H1 (cell line): ENCODE measurements at regions not wholly inside any gene's neighbourhood (a gene's known extent, or its start where the extent isn't known, plus 50 kb on each side); places are given as distances from the start of the nearest gene placed in this dataset.

Experiments used
- CTCF ChIA-PET: fragments of 300-600 bp; sonication (Branson Sonifier 250); formaldehyde crosslinking; loops from one replicate; lab custom pipeline; 2021; ENCODE audit not compliant: partially characterized antibody; lab: Charles Lee
- POLR2A ChIA-PET: fragments of 300-600 bp; sonication (Branson Sonifier 250); formaldehyde crosslinking; loops from one replicate; lab custom pipeline; 2021; ENCODE audit warnings: inconsistent platforms; ENCODE audit not compliant: partially characterized antibody; lab: Charles Lee
- DNase-seq, 2 experiments: peaks; one replicate each; pipeline versions ENCODE4 v3.0.0 to v3.0.0-alpha.2; 2010 to 2022; ENCODE audit warnings: low spot score in 2 of 2, low read depth in 1 of 2, mixed read lengths in 1 of 2
- FAIRE-seq: peaks from 2 replicates; lab custom pipeline; 2011; peaks lifted over from hg19 to GRCh38; lab: Jason Lieb, UNC
- H2AFZ ChIP-seq: 2 replicates; pipeline ENCODE4 v1.8.1; 2012; ENCODE audit warnings: low read length, inconsistent platforms
- H2AK5ac ChIP-seq: 2 replicates; pipeline ENCODE4 v1.6.1; 2013; ENCODE audit warnings: low read depth, low read length
- H2BK120ac ChIP-seq: replicated peaks from 2 replicates; pipeline ENCODE3; 2013; ENCODE audit warnings: low read depth, low read length, inconsistent platforms
- H2BK12ac ChIP-seq: 2 replicates; pipeline ENCODE4 v1.6.1; 2013; ENCODE audit warnings: low read depth, low read length
- H2BK15ac ChIP-seq: 2 replicates; pipeline ENCODE4 v1.6.1; 2013; ENCODE audit warnings: low read length
- H2BK20ac ChIP-seq: 2 replicates; pipeline ENCODE4 v1.6.1; 2013; ENCODE audit warnings: low read length
- H2BK5ac ChIP-seq: 2 replicates; pipeline ENCODE4 v1.6.1; 2013; ENCODE audit warnings: low read depth, low read length
- H3K14ac ChIP-seq: 2 replicates; pipeline ENCODE4 v1.6.1; 2013; ENCODE audit warnings: inconsistent platforms; ENCODE audit not compliant: insufficient read length
- H3K18ac ChIP-seq: 2 replicates; pipeline ENCODE4 v1.6.1; 2013; ENCODE audit warnings: low read length; ENCODE audit errors: extremely low read depth
- H3K23ac ChIP-seq: 2 replicates; pipeline ENCODE4 v1.6.1; 2013; ENCODE audit warnings: inconsistent platforms; ENCODE audit not compliant: insufficient read length
- H3K23me2 ChIP-seq: 2 replicates; pipeline ENCODE4 v1.6.1; 2013; ENCODE audit warnings: low read depth, low read length
- H3K27ac ChIP-seq: 2 replicates; pipeline ENCODE4 v1.6.1; 2011; ENCODE audit warnings: low read depth, low read length, inconsistent platforms
- H3K27me3 ChIP-seq, 4 experiments: replicated peaks in 1 of 4; 1 replicate in 1 of 4; 2 replicates in 3 of 4; pipeline versions ENCODE4 v1.6.1 to v1.8.1; 2011 to 2013; ENCODE audit warnings: low read length in 3 of 4, mild to moderate bottlenecking in 3 of 4, inconsistent platforms in 2 of 4, mixed read lengths in 2 of 4, moderate library complexity in 1 of 4; ENCODE audit not compliant: control insufficient read depth in 3 of 4, insufficient read depth in 3 of 4; ENCODE audit errors: extremely low read depth in 1 of 4
- H3K36me3 ChIP-seq, 4 experiments: 2 replicates each; pipeline versions ENCODE4 v1.6.1 to v1.8.1; 2011 to 2013; ENCODE audit warnings: mild to moderate bottlenecking in 4 of 4, low read length in 3 of 4, moderate library complexity in 2 of 4, control low read depth in 1 of 4, inconsistent platforms in 1 of 4; ENCODE audit not compliant: insufficient read depth in 4 of 4, control insufficient read depth in 2 of 4
- H3K4ac ChIP-seq: replicated peaks from 2 replicates; pipeline ENCODE3; 2013; ENCODE audit warnings: low read length, low read depth, mixed read lengths, inconsistent platforms; ENCODE audit not compliant: insufficient read length
- H3K4me1 ChIP-seq, 4 experiments: replicated peaks in 1 of 4; 1 replicate in 1 of 4; 2 replicates in 3 of 4; pipeline versions ENCODE4 v1.6.1 to v1.8.1; 2011 to 2013; ENCODE audit warnings: low read length in 3 of 4, inconsistent platforms in 2 of 4, mixed read lengths in 1 of 4; ENCODE audit not compliant: insufficient read depth in 4 of 4, control insufficient read depth in 3 of 4
- H3K4me2 ChIP-seq, 2 experiments: 2 replicates each; pipeline versions ENCODE4 v1.6.1 to v1.8.1; 2011 to 2013; ENCODE audit warnings: low read depth in 2 of 2, low read length in 2 of 2, control low read depth in 1 of 2, inconsistent platforms in 1 of 2, mild to moderate bottlenecking in 1 of 2; ENCODE audit not compliant: insufficient read depth in 1 of 2
- H3K4me3 ChIP-seq, 4 experiments: fragments of 200-600, 300-600 bp in 1 of 4; sonication (generic), shearing (Covaris generic), sonication (Bioruptor Twin) in 1 of 4; 2 replicates each; pipeline versions ENCODE4 v1.5.1 to v1.8.1; 2011 to 2016; ENCODE audit warnings: low read length in 4 of 4, low read depth in 3 of 4, control low read depth in 2 of 4, inconsistent platforms in 2 of 4, mild to moderate bottlenecking in 2 of 4, mixed read lengths in 1 of 4, moderate library complexity in 1 of 4; ENCODE audit not compliant: insufficient read depth in 2 of 4; ENCODE audit errors: extremely low read depth in 1 of 4
- H3K56ac ChIP-seq: replicated peaks from 2 replicates; pipeline ENCODE3; 2013; ENCODE audit warnings: low read depth, mild to moderate bottlenecking, mixed read lengths, low read length, inconsistent platforms; ENCODE audit not compliant: insufficient read length
- H3K79me1 ChIP-seq: 2 replicates; pipeline ENCODE4 v1.6.1; 2013; ENCODE audit warnings: low read depth, low read length, control low read depth
- H3K79me2 ChIP-seq, 2 experiments: 2 replicates each; pipeline versions ENCODE4 v1.6.1 to v1.8.1; 2012 to 2013; ENCODE audit warnings: low read length in 2 of 2, mild to moderate bottlenecking in 2 of 2, inconsistent platforms in 1 of 2; ENCODE audit not compliant: insufficient read depth in 2 of 2, control insufficient read depth in 1 of 2
- H3K9ac ChIP-seq, 4 experiments: replicated peaks in 1 of 4; 1 replicate in 1 of 4; 2 replicates in 3 of 4; pipeline versions ENCODE4 v1.6.1 to v1.8.1; 2011 to 2013; ENCODE audit warnings: low read depth in 3 of 4, low read length in 3 of 4, control low read depth in 2 of 4, mild to moderate bottlenecking in 2 of 4, moderate library complexity in 2 of 4, inconsistent platforms in 1 of 4; ENCODE audit errors: extremely low read depth in 1 of 4
- H3K9me3 ChIP-seq, 2 experiments: 2 replicates each; pipeline versions ENCODE4 v1.6.1 to v1.8.1; 2012 to 2013; ENCODE audit warnings: mild to moderate bottlenecking in 2 of 2, moderate library complexity in 2 of 2, control low read depth in 1 of 2, inconsistent platforms in 1 of 2, low read depth in 1 of 2, low read length in 1 of 2, mixed read lengths in 1 of 2; ENCODE audit not compliant: insufficient read depth in 2 of 2
- H4K20me1 ChIP-seq, 2 experiments: replicated peaks in 1 of 2; 2 replicates each; pipeline versions ENCODE3 to v1.8.1; 2011 to 2013; ENCODE audit warnings: inconsistent platforms in 2 of 2, low read length in 2 of 2, mild to moderate bottlenecking in 1 of 2; ENCODE audit not compliant: insufficient read depth in 2 of 2, control insufficient read depth in 1 of 2
- H4K5ac ChIP-seq: 2 replicates; pipeline ENCODE4 v1.6.1; 2013; ENCODE audit warnings: low read length, low read depth, mixed read lengths, inconsistent platforms; ENCODE audit not compliant: insufficient read length
- H4K8ac ChIP-seq: 2 replicates; pipeline ENCODE4 v1.8.0; 2013; ENCODE audit warnings: mild to moderate bottlenecking, moderate library complexity, low read length, inconsistent platforms; ENCODE audit not compliant: insufficient read depth; ENCODE audit errors: extremely low read depth
- H4K91ac ChIP-seq: replicated peaks from 2 replicates; pipeline ENCODE3; 2013; ENCODE audit warnings: low read length, mixed read lengths, inconsistent platforms; ENCODE audit not compliant: insufficient read length
- CEBPB ChIP-seq: IDR thresholded peaks from 2 replicates; pipeline ENCODE4 v1.6.1; 2012; ENCODE audit warnings: low read depth, low read length
- EGR1 ChIP-seq: IDR thresholded peaks from 2 replicates; pipeline ENCODE4 v1.6.1; 2011; ENCODE audit warnings: low read depth, low read length, borderline replicate concordance
- HDAC6 ChIP-seq: IDR thresholded peaks from one replicate; pipeline ENCODE4 v1.7.1; 2012; ENCODE audit warnings: low read depth, mild to moderate bottlenecking, inconsistent platforms, low read length, moderate library complexity
- JUN ChIP-seq: IDR thresholded peaks from 2 replicates; pipeline ENCODE4 v1.6.1; 2011; ENCODE audit warnings: low read depth, mild to moderate bottlenecking, improper control_type of control experiment, low read length
- POLR2A ChIP-seq, 2 experiments: IDR thresholded peaks; 1 replicate in 1 of 2; 2 replicates in 1 of 2; pipeline ENCODE4 v1.6.1; 2011; ENCODE audit warnings: low read depth in 2 of 2, low read length in 2 of 2, mild to moderate bottlenecking in 2 of 2; ENCODE audit errors: control extremely low read depth in 1 of 2
- POU5F1 ChIP-seq: IDR thresholded peaks from 2 replicates; pipeline ENCODE4 v1.6.1; 2011; ENCODE audit warnings: low read depth, mild to moderate bottlenecking, low read length, moderate library complexity
- SAP30 ChIP-seq: fragments of 300-600 bp; sonication (generic); IDR thresholded peaks from 2 replicates; pipeline ENCODE4 v1.7.1; 2012; ENCODE audit warnings: low read length, moderate library complexity, mild to moderate bottlenecking, inconsistent platforms; ENCODE audit not compliant: insufficient read depth, insufficient replicate concordance
- SIRT6 ChIP-seq: IDR thresholded peaks from one replicate; pipeline ENCODE4 v1.7.1; 2012; ENCODE audit warnings: low read length, inconsistent platforms
- SP1 ChIP-seq: IDR thresholded peaks from 2 replicates; pipeline ENCODE4 v1.6.1; 2011; ENCODE audit warnings: low read depth, low read length
- TAF1 ChIP-seq: IDR thresholded peaks from 2 replicates; pipeline ENCODE4 v1.6.1; 2011; ENCODE audit warnings: mild to moderate bottlenecking, low read depth, low read length
- TAF7 ChIP-seq: optimal IDR thresholded peaks from 2 replicates; pipeline ENCODE3; 2011; ENCODE audit warnings: low read depth, mild to moderate bottlenecking, inconsistent platforms, low read length, moderate library complexity, borderline replicate concordance
- TCF12 ChIP-seq: IDR thresholded peaks from 2 replicates; pipeline ENCODE4 v1.6.1; 2011; ENCODE audit warnings: low read depth, mild to moderate bottlenecking, low read length
- YY1 ChIP-seq: IDR thresholded peaks from 2 replicates; pipeline ENCODE4 v1.6.1; 2011; ENCODE audit warnings: low read depth, mild to moderate bottlenecking, low read length
- WGBS, 2 experiments: shearing (Covaris generic) in 1 of 2; methylation state at CpG; one replicate each; pipeline versions ENCODE4 v1.1.6 to v1.1.7; 2013 to 2015; ENCODE audit warnings: low lambda C conversion rate in 2 of 2, mixed read lengths in 2 of 2, inconsistent platforms in 1 of 2, low coverage in 1 of 2, missing lambda C conversion rate in 1 of 2; ENCODE audit not compliant: insufficient replicate concordance in 2 of 2, insufficient coverage in 1 of 2, insufficient read length in 1 of 2; ENCODE audit errors: extremely low coverage in 1 of 2, missing lambda C conversion rate in 1 of 2; 5-methylcytosine and 5-hydroxymethylcytosine counted together
- TF ChIP-seq, protein P1 (sequence below): IDR thresholded peaks from 2 replicates; pipeline ENCODE4 v1.6.1; 2012; ENCODE audit warnings: inconsistent platforms
- TF ChIP-seq, protein P2 (sequence below): IDR thresholded peaks from 2 replicates; pipeline ENCODE4 v1.6.1; 2012; ENCODE audit warnings: low read length, inconsistent platforms

DNA sequence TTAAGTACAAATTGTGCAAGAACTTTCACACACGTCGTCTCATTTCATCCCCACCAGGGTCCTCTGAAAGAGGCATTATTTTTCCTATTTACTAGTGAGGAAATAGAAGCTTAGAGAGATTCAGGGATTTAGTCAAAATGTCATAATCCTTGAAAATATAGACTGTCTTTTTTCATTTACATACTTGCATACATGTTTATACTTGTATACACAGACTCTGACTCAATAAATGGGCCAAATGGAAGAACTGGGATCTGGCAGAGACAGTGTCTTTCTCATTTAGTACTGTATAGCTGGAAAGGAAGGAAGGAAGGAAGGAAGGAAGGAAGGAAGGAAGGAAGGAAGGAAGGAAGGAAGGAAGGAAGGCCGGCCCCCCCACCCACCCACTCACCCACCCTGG, 357.7 kb upstream of the SOX5 start:
- no peak overlapping the region for H2AK5ac ChIP-seq
- no peaks in the 10 kb centered on the region for H3K23me2 ChIP-seq
- WGBS, 2 experiments: 98% methylated on average over 2 of the region's 3 CpGs; no CpG with 5 or more reads in 1 of the 2 experiments
- H2BK15ac ChIP-seq: no peak overlapping the region
- H3K27me3 ChIP-seq: no peaks in the 10 kb centered on the region
- peaks cover 2 to 14% (median 10%) of the 10 kb centered on the region in 4 experiments for H3K4me1 ChIP-seq
- FAIRE-seq: no peak
- no peaks in the 10 kb centered on the region for H3K36me3 ChIP-seq
- no peak overlapping the region for H2BK5ac ChIP-seq
- H4K8ac ChIP-seq: no peak overlapping the region
- H3K23ac ChIP-seq: no peak overlapping the region
- TF ChIP-seq, protein P1, sequence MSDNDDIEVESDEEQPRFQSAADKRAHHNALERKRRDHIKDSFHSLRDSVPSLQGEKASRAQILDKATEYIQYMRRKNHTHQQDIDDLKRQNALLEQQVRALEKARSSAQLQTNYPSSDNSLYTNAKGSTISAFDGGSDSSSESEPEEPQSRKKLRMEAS: no peak
- TF ChIP-seq SIRT6 (no peak), POU5F1 (no peak), YY1 (no peak), TAF1 (no peak), HDAC6 (no peak), CEBPB (no peak), SAP30 (no peak), SP1 (no peak), POLR2A (IDR thresholded peaks at IDR 0.05; ENCODE audit: control extremely low read depth in 1 of 2, low read depth in 2 of 2, low read length in 2 of 2) (no peak), JUN (no peak), TAF7 (no peak), TCF12 (no peak), EGR1 (no peak)
- TF ChIP-seq, protein P2, sequence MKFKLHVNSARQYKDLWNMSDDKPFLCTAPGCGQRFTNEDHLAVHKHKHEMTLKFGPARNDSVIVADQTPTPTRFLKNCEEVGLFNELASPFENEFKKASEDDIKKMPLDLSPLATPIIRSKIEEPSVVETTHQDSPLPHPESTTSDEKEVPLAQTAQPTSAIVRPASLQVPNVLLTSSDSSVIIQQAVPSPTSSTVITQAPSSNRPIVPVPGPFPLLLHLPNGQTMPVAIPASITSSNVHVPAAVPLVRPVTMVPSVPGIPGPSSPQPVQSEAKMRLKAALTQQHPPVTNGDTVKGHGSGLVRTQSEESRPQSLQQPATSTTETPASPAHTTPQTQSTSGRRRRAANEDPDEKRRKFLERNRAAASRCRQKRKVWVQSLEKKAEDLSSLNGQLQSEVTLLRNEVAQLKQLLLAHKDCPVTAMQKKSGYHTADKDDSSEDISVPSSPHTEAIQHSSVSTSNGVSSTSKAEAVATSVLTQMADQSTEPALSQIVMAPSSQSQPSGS: no peak
- TF ChIP-seq, all 59 proteins: peak for 0
- Histone ChIP-seq H3K9ac (no peak overlapping the region), H3K9me3 (no peaks in the 10 kb centered on the region), H3K79me2 (no peaks in the 10 kb centered on the region), H4K91ac (no peak overlapping the region), H3K79me1 (no peaks in the 10 kb centered on the region), H3K4me2 (no peak overlapping the region), H3K18ac (no peak overlapping the region), H4K5ac (no peak overlapping the region), H2BK12ac (no peak overlapping the region), H4K20me1 (no peaks in the 10 kb centered on the region), H3K56ac (no peak overlapping the region), H2BK120ac (no peak overlapping the region), H2AFZ (no peak overlapping the region), H3K4ac (no peak overlapping the region), H3K4me3 (no peak overlapping the region), H3K27ac (no peak overlapping the region), H3K14ac (no peak overlapping the region), H2BK20ac (no peak overlapping the region)
- CTCF ChIA-PET: interaction anchor here (1.0 kb wide), 1 partner anchor 10 kb away, joined by 3 read pairs; no protein-coding TSS in a partner anchor
- POLR2A ChIA-PET: interaction anchor here (1.2 kb wide), 1 partner anchor 10 kb away, joined by 3 read pairs; no protein-coding TSS in a partner anchor
- no peak for DNase-seq
